ENCODE measurements at regions not wholly inside any gene's neighbourhood (a gene's known extent, or its start where the extent isn't known, plus 50 kb on each side); places are given as distances from the start of the nearest gene placed in this dataset.

DNA sequence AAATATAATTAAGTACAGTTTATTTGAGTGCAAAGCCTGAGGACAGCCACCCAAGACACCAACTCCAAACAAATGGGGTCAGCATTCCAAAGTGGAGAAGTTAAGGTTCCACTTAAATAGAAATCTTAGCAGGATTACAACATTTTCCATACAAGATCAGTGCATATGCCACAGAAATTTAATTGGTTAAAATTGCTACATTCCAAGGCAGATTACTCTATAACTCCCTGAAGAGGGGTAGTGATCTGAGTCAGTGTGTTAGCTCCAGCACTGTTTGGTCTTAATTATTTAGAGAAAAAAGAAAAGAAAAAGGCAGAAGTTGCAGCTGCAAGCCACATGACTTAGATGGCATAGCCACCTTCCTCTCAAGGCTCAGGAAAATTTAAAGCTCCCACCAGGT lies 297.5 kb downstream of the HHIPL2 start (continued):
- TF ChIP-seq, protein P1, sequence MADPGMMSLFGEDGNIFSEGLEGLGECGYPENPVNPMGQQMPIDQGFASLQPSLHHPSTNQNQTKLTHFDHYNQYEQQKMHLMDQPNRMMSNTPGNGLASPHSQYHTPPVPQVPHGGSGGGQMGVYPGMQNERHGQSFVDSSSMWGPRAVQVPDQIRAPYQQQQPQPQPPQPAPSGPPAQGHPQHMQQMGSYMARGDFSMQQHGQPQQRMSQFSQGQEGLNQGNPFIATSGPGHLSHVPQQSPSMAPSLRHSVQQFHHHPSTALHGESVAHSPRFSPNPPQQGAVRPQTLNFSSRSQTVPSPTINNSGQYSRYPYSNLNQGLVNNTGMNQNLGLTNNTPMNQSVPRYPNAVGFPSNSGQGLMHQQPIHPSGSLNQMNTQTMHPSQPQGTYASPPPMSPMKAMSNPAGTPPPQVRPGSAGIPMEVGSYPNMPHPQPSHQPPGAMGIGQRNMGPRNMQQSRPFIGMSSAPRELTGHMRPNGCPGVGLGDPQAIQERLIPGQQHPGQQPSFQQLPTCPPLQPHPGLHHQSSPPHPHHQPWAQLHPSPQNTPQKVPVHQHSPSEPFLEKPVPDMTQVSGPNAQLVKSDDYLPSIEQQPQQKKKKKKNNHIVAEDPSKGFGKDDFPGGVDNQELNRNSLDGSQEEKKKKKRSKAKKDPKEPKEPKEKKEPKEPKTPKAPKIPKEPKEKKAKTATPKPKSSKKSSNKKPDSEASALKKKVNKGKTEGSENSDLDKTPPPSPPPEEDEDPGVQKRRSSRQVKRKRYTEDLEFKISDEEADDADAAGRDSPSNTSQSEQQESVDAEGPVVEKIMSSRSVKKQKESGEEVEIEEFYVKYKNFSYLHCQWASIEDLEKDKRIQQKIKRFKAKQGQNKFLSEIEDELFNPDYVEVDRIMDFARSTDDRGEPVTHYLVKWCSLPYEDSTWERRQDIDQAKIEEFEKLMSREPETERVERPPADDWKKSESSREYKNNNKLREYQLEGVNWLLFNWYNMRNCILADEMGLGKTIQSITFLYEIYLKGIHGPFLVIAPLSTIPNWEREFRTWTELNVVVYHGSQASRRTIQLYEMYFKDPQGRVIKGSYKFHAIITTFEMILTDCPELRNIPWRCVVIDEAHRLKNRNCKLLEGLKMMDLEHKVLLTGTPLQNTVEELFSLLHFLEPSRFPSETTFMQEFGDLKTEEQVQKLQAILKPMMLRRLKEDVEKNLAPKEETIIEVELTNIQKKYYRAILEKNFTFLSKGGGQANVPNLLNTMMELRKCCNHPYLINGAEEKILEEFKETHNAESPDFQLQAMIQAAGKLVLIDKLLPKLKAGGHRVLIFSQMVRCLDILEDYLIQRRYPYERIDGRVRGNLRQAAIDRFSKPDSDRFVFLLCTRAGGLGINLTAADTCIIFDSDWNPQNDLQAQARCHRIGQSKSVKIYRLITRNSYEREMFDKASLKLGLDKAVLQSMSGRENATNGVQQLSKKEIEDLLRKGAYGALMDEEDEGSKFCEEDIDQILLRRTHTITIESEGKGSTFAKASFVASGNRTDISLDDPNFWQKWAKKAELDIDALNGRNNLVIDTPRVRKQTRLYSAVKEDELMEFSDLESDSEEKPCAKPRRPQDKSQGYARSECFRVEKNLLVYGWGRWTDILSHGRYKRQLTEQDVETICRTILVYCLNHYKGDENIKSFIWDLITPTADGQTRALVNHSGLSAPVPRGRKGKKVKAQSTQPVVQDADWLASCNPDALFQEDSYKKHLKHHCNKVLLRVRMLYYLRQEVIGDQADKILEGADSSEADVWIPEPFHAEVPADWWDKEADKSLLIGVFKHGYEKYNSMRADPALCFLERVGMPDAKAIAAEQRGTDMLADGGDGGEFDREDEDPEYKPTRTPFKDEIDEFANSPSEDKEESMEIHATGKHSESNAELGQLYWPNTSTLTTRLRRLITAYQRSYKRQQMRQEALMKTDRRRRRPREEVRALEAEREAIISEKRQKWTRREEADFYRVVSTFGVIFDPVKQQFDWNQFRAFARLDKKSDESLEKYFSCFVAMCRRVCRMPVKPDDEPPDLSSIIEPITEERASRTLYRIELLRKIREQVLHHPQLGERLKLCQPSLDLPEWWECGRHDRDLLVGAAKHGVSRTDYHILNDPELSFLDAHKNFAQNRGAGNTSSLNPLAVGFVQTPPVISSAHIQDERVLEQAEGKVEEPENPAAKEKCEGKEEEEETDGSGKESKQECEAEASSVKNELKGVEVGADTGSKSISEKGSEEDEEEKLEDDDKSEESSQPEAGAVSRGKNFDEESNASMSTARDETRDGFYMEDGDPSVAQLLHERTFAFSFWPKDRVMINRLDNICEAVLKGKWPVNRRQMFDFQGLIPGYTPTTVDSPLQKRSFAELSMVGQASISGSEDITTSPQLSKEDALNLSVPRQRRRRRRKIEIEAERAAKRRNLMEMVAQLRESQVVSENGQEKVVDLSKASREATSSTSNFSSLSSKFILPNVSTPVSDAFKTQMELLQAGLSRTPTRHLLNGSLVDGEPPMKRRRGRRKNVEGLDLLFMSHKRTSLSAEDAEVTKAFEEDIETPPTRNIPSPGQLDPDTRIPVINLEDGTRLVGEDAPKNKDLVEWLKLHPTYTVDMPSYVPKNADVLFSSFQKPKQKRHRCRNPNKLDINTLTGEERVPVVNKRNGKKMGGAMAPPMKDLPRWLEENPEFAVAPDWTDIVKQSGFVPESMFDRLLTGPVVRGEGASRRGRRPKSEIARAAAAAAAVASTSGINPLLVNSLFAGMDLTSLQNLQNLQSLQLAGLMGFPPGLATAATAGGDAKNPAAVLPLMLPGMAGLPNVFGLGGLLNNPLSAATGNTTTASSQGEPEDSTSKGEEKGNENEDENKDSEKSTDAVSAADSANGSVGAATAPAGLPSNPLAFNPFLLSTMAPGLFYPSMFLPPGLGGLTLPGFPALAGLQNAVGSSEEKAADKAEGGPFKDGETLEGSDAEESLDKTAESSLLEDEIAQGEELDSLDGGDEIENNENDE (IDR thresholded peaks at IDR 0.05; ENCODE audit: insufficient replicate concordance, low read length): no peak
- TF ChIP-seq TBP (IDR thresholded peaks at IDR 0.05; ENCODE audit: low read depth, low read length) (no peak), POU5F1 (IDR thresholded peaks at IDR 0.05; ENCODE audit: low read depth, low read length) (no peak), HDAC6 (IDR thresholded peaks at IDR 0.05; ENCODE audit: low read depth, low read length) (no peak)

Measured in H1 (cell line).